HL-60/S4 (cell line): ENCODE measurements at regions not wholly inside any gene's neighbourhood (a gene's known extent, or its start where the extent isn't known, plus 50 kb on each side); places are given as distances from the start of the nearest gene placed in this dataset.

Source experiments
- in situ Hi-C: fragments of 300-500 bp; cut with MboI; formaldehyde crosslinking; loops from 2 replicates; pipeline ENCODE4 v1.14.3; 2022; ENCODE audit warnings: low sequenced_read_pairs

GRCh38 chr9:90979138-90979551 is 177.5 kb downstream of the SYK start:
- in situ Hi-C loops: no loop called here

GRCh38 chr9:90979639-90980038 is 178.0 kb downstream of the SYK start:
- in situ Hi-C loops: no loop called here

GRCh38 chr9:90981726-90982125 is 180.1 kb downstream of the SYK start:
- in situ Hi-C loops: no loop called here

GRCh38 chr9:90983394-90983793 is 181.8 kb downstream of the SYK start:
- in situ Hi-C loops: no loop called here

GRCh38 chr9:90985631-90986030 is 184.0 kb downstream of the SYK start:
- in situ Hi-C loops: no loop called here

GRCh38 chr9:90986161-90986560 is 184.5 kb downstream of the SYK start:
- in situ Hi-C loops: no loop called here

- in situ Hi-C loops: no loop called here
Measured at GRCh38 chr9:90987566-90987965, 185.9 kb downstream of the SYK start.

- in situ Hi-C loops: no loop called here
Measured at GRCh38 chr9:90988318-90988717, 186.7 kb downstream of the SYK start.

- in situ Hi-C loops: no loop called here
Measured at GRCh38 chr9:90991953-90992352, 190.3 kb downstream of the SYK start.

- in situ Hi-C loops: no loop called here
Measured at GRCh38 chr9:90995516-90995915, 193.9 kb downstream of the SYK start.

- in situ Hi-C loops: no loop called here
Measured at GRCh38 chr9:90996154-90997065, 194.8 kb downstream of the SYK start.

GRCh38 chr9:90998573-90998972 is 197.0 kb downstream of the SYK start:
- in situ Hi-C loops: no loop called here

GRCh38 chr9:90999425-91000397 is 198.1 kb downstream of the SYK start:
- in situ Hi-C loops: no loop called here

- in situ Hi-C loops: no loop called here
Measured at GRCh38 chr9:91001146-91001611, 199.6 kb downstream of the SYK start.

GRCh38 chr9:91004484-91004883 is 202.9 kb downstream of the SYK start:
- in situ Hi-C loops: no loop called here

- in situ Hi-C loops: no loop called here
Measured at GRCh38 chr9:91004992-91005391, 203.4 kb downstream of the SYK start.

- in situ Hi-C loops: no loop called here
Measured at GRCh38 chr9:91006046-91006445, 204.4 kb downstream of the SYK start.

GRCh38 chr9:91008568-91008967 is 206.9 kb downstream of the SYK start:
- in situ Hi-C loops: no loop called here

GRCh38 chr9:91011891-91012290 is 210.3 kb downstream of the SYK start:
- in situ Hi-C loops: no loop called here

GRCh38 chr9:91012933-91013841 is 211.6 kb downstream of the SYK start:
- in situ Hi-C loops: no loop called here
